COLO829 (cell line): ENCODE measurements at regions not wholly inside any gene's neighbourhood (a gene's known extent, or its start where the extent isn't known, plus 50 kb on each side); places are given as distances from the start of the nearest gene placed in this dataset.

Experiments used
- DNase-seq: peaks from one replicate; pipeline ENCODE4 v3.0.0; 2012; ENCODE audit warnings: low spot score

- no peak for DNase-seq
These were observed 63.0 kb downstream of the INSIG1 start for GRCh38 chr7:155360495-155361345.

- DNase-seq, result no peak
These were observed 63.6 kb downstream of the INSIG1 start for GRCh38 chr7:155361346-155361680.

- DNase-seq, result no peak
These were observed 64.3 kb downstream of the INSIG1 start for GRCh38 chr7:155361947-155362346.

GRCh38 chr7:155362380-155363145, 64.9 kb downstream of the INSIG1 start:
- no peak for DNase-seq

GRCh38 chr7:155363146-155363539, 65.5 kb downstream of the INSIG1 start:
- DNase-seq, result no peak

- no peak for DNase-seq
These were observed 66.3 kb downstream of the INSIG1 start for GRCh38 chr7:155363852-155364600.

- DNase-seq, result no peak
These were observed 67.6 kb downstream of the INSIG1 start for GRCh38 chr7:155365146-155365874.

GRCh38 chr7:155368894-155369600, 71.4 kb downstream of the INSIG1 start:
- no peak for DNase-seq

GRCh38 chr7:155369766-155370165, 72.1 kb downstream of the INSIG1 start:
- no peak for DNase-seq

GRCh38 chr7:155371331-155371883, 73.7 kb downstream of the INSIG1 start:
- no peak for DNase-seq

GRCh38 chr7:155371884-155372781, 74.5 kb downstream of the INSIG1 start:
- DNase-seq, result no peak

GRCh38 chr7:155372782-155373358, 75.2 kb downstream of the INSIG1 start:
- no peak for DNase-seq

- no peak for DNase-seq
These were observed 75.9 kb downstream of the INSIG1 start for GRCh38 chr7:155373359-155374273.

- no peak for DNase-seq
These were observed 76.9 kb downstream of the INSIG1 start for GRCh38 chr7:155374276-155375252.

GRCh38 chr7:155375337-155376277, 77.9 kb downstream of the INSIG1 start:
- DNase-seq, result no peak
